CD4-positive, alpha-beta T cell (primary cell): ENCODE measurements at regions not wholly inside any gene's neighbourhood (a gene's known extent, or its start where the extent isn't known, plus 50 kb on each side); places are given as distances from the start of the nearest gene placed in this dataset.

Experiments
- ATAC-seq: fragments of 200-7000 bp; cut with Tn5 transposase; one replicate; pipeline ENCODE4 v1.10.0; 2022; ENCODE audit warnings: mild to moderate bottlenecking; ENCODE audit not compliant: poor library complexity
- CTCF ChIA-PET: fragments of 350-600 bp; sonication (Branson Sonifier 250); formaldehyde crosslinking; loops from one replicate; lab custom pipeline; 2021; ENCODE audit warnings: antibody characterized with exemption, inconsistent platforms; lab: Charles Lee
- POLR2A ChIA-PET: fragments of 350-600 bp; sonication (Branson Sonifier 250); formaldehyde crosslinking; loops from one replicate; lab custom pipeline; 2021; ENCODE audit warnings: antibody characterized with exemption, inconsistent platforms; lab: Charles Lee
- DNase-seq, 14 experiments: peaks; one replicate each; pipeline ENCODE4 v3.0.0-alpha.2; 2013 to 2020; ENCODE audit warnings: mixed read lengths in 2 of 14
- H3K27ac ChIP-seq, 2 donors: one replicate each; pipeline versions ENCODE4 v1.5.1 to v1.7.0; 2013; ENCODE audit warnings: low read length in 2 of 2, low read depth in 1 of 2, mild to moderate bottlenecking in 1 of 2
- H3K27me3 ChIP-seq, 2 experiments: 1 replicate in 1 of 2; 2 replicates in 1 of 2; pipeline versions ENCODE4 v1.6.1 to v1.7.0; 2013; ENCODE audit warnings: low read length in 2 of 2, control low read depth in 1 of 2, mild to moderate bottlenecking in 1 of 2, moderate library complexity in 1 of 2; ENCODE audit not compliant: insufficient read depth in 2 of 2, control insufficient read depth in 1 of 2
- H3K36me3 ChIP-seq: one replicate; pipeline ENCODE4 v1.6.1; 2013; ENCODE audit warnings: low read length, control low read depth; ENCODE audit not compliant: insufficient read depth
- H3K4me1 ChIP-seq: one replicate; pipeline ENCODE4 v1.6.1; 2013; ENCODE audit warnings: low read length, control low read depth; ENCODE audit not compliant: insufficient read depth
- H3K4me3 ChIP-seq: one replicate; pipeline ENCODE4 v1.5.1; 2013; ENCODE audit warnings: mild to moderate bottlenecking, low read length, moderate library complexity
- H3K9me3 ChIP-seq, 2 experiments: 1 replicate in 1 of 2; 2 replicates in 1 of 2; pipeline versions ENCODE4 v1.6.1 to v1.7.0; 2013; ENCODE audit warnings: low read length in 2 of 2, mild to moderate bottlenecking in 2 of 2, control low read depth in 1 of 2, moderate library complexity in 1 of 2; ENCODE audit not compliant: control insufficient read depth in 1 of 2, insufficient read depth in 1 of 2
- H3K27ac Mint-ChIP-seq: one replicate; pipeline ENCODE4 v1.8.0; 2020; ENCODE audit warnings: mixed read lengths
- H3K27me3 Mint-ChIP-seq: one replicate; pipeline ENCODE4 v1.8.0; 2021; ENCODE audit warnings: mixed read lengths
- H3K36me3 Mint-ChIP-seq: one replicate; pipeline ENCODE4 v1.8.0; 2021; ENCODE audit warnings: low read depth, mixed read lengths
- H3K4me1 Mint-ChIP-seq: one replicate; pipeline ENCODE4 v1.8.0; 2021; ENCODE audit warnings: low read depth, mixed read lengths
- H3K4me3 Mint-ChIP-seq: one replicate; pipeline ENCODE4 v1.8.0; 2020; ENCODE audit warnings: mild to moderate bottlenecking, mixed read lengths
- H3K9me3 Mint-ChIP-seq: one replicate; pipeline ENCODE4 v1.8.0; 2020; ENCODE audit warnings: mixed read lengths
- intact Hi-C, 2 experiments: fragments of 100-400 bp; cut with DNase I in 1 of 2; cut with micrococcal nuclease in 1 of 2; formaldehyde crosslinking; loops; one replicate each; pipeline versions ENCODE4 v1.15.1 to v1.9.0; 2023 to 2025; cut with DNase I, micrococcal nuclease
- TF ChIP-seq, protein P1 (sequence below): fragments of 200-600 bp; IDR thresholded peaks from one replicate; pipeline ENCODE4 v1.8.0; 2022; ENCODE audit warnings: antibody characterized with exemption, mild to moderate bottlenecking

DNA sequence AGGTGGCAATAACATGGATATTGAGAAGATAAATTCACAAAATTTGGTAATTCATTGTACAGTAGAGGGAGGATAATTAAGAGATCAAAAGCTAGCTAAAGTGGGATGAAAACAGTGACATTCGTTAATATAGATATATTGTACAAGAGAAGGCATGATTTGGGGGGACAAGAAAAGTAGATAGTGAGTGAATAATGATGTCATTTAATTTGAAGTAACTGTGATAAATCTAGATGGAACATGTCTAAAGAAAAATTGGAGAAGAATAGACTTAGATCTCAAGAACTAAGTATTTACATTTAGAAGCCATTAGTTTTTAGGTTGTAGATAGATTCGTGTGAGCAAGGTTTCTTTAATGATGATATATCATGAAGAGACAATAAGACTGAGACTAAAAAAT lies 594.0 kb upstream of the RGS18 start:
- no peaks in the 10 kb centered on the region for H3K27me3 ChIP-seq
- H3K4me3 Mint-ChIP-seq, result no peak overlapping the region
- H3K9me3 ChIP-seq, result no peaks in the 10 kb centered on the region
- ATAC-seq (no peak), DNase-seq (no peak)
- ChIA-PET CTCF (no interaction called here), POLR2A (no interaction called here)
- no peak overlapping the region for H3K4me3 ChIP-seq
- H3K9me3 Mint-ChIP-seq, result no peaks in the 10 kb centered on the region
- no peak overlapping the region for H3K27ac Mint-ChIP-seq
- no peaks in the 10 kb centered on the region for H3K4me1 Mint-ChIP-seq
- H3K36me3 Mint-ChIP-seq, result no peaks in the 10 kb centered on the region
- H3K27me3 Mint-ChIP-seq, result no peaks in the 10 kb centered on the region
- TF ChIP-seq, protein P1, sequence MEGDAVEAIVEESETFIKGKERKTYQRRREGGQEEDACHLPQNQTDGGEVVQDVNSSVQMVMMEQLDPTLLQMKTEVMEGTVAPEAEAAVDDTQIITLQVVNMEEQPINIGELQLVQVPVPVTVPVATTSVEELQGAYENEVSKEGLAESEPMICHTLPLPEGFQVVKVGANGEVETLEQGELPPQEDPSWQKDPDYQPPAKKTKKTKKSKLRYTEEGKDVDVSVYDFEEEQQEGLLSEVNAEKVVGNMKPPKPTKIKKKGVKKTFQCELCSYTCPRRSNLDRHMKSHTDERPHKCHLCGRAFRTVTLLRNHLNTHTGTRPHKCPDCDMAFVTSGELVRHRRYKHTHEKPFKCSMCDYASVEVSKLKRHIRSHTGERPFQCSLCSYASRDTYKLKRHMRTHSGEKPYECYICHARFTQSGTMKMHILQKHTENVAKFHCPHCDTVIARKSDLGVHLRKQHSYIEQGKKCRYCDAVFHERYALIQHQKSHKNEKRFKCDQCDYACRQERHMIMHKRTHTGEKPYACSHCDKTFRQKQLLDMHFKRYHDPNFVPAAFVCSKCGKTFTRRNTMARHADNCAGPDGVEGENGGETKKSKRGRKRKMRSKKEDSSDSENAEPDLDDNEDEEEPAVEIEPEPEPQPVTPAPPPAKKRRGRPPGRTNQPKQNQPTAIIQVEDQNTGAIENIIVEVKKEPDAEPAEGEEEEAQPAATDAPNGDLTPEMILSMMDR, result no peak
- no peak overlapping the region for H3K27ac ChIP-seq
- no peaks in the 10 kb centered on the region for H3K36me3 ChIP-seq
- H3K4me1 ChIP-seq, result no peaks in the 10 kb centered on the region
- intact Hi-C loops, result no loop called here

DNA sequence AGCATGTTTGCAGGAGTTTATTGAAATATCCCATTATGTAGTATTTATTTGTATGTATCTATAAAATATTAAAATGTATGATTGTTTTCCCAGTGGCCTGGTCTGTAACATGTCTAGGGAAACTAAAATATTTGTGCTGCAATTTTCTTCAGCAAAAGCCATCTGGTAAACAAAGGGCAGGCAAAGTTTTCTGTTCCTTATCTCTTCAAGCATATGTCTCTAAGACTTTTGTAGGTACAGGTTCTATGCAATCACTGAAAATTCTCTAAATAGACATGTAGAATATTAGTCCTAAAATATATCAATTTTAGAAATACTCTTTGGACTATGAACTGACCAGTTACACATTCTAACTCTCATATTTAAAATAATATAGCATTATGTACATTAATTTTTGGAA lies 585.8 kb upstream of the RGS18 start:
- H3K27ac Mint-ChIP-seq, result no peak overlapping the region
- intact Hi-C loops, result no loop called here
- Histone ChIP-seq H3K36me3 (no peaks in the 10 kb centered on the region), H3K27me3 (no peaks in the 10 kb centered on the region), H3K27ac (no peak overlapping the region), H3K4me3 (no peak overlapping the region), H3K4me1 (no peaks in the 10 kb centered on the region), H3K9me3 (no peaks in the 10 kb centered on the region)
- DNase-seq (no peak), ATAC-seq (no peak)
- ChIA-PET POLR2A (no interaction called here), CTCF (no interaction called here)
- H3K27me3 Mint-ChIP-seq, result no peaks in the 10 kb centered on the region
- H3K36me3 Mint-ChIP-seq, result no peaks in the 10 kb centered on the region
- TF ChIP-seq, protein P1, result no peak
- no peaks in the 10 kb centered on the region for H3K4me1 Mint-ChIP-seq
- no peak overlapping the region for H3K4me3 Mint-ChIP-seq
- peaks cover 3% of the 10 kb centered on the region for H3K9me3 Mint-ChIP-seq

DNA sequence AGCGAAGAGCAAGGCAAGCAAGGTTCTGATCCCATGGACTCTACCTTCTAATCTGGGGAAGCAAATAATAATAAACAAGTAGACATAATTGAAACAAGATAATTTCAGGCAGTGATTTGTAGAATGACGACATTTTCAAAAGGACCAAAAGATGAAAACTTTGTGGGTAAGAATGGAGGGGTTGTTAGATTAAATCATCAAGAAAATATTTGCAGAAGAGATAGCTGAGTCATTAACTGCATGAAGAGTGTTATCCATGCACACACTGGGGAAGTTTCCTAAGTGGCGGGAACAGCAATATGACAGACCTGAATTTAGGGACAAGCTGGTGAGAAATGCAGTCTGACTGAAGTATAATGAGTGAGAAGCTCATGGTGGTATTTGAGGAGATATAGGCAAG lies 583.1 kb upstream of the RGS18 start:
- no peak for ATAC-seq

More for the DNA sequence above, 583.1 kb upstream of the RGS18 start:
- H3K27me3 Mint-ChIP-seq, result no peaks in the 10 kb centered on the region
- no peak overlapping the region for H3K27ac Mint-ChIP-seq
- H3K4me3 Mint-ChIP-seq, result no peak overlapping the region
- intact Hi-C loops, result no loop called here
- ChIA-PET CTCF (no interaction called here), POLR2A (no interaction called here)
- no peaks in the 10 kb centered on the region for H3K36me3 Mint-ChIP-seq
- Histone ChIP-seq H3K36me3 (no peaks in the 10 kb centered on the region), H3K4me3 (no peak overlapping the region), H3K27me3 (no peaks in the 10 kb centered on the region), H3K9me3 (no peaks in the 10 kb centered on the region), H3K27ac (no peak overlapping the region), H3K4me1 (no peaks in the 10 kb centered on the region)
- H3K4me1 Mint-ChIP-seq, result no peaks in the 10 kb centered on the region
- DNase-seq, result no peak
- TF ChIP-seq, protein P1, result no peak
- peaks cover 10% of the 10 kb centered on the region for H3K9me3 Mint-ChIP-seq
